ENCODE measurements at regions not wholly inside any gene's neighbourhood (a gene's known extent, or its start where the extent isn't known, plus 50 kb on each side); places are given as distances from the start of the nearest gene placed in this dataset.

- ATAC-seq (no peak), DNase-seq (no peak)
- H3K9me3 Mint-ChIP-seq (ENCODE audit: low read depth) = peaks cover 8% of the 10 kb centered on the region
- H3K27ac Mint-ChIP-seq = no peak overlapping the region
- H3K27me3 Mint-ChIP-seq = no peaks in the 10 kb centered on the region
- no peaks in the 10 kb centered on the region for H3K36me3 Mint-ChIP-seq
- H3K4me3 Mint-ChIP-seq = no peak overlapping the region
- no peaks in the 10 kb centered on the region for H3K4me1 Mint-ChIP-seq
- CTCF ChIA-PET = no interaction called here
These were observed 470.8 kb downstream of the FSCB start for GRCh38 chr14:44036248-44036647.

GRCh38 chr14:44035707-44036106, 471.4 kb downstream of the FSCB start:
- Mint-ChIP-seq H3K27me3 (no peaks in the 10 kb centered on the region), H3K4me3 (no peak overlapping the region), H3K4me1 (no peaks in the 10 kb centered on the region), H3K36me3 (no peaks in the 10 kb centered on the region), H3K9me3 (ENCODE audit: low read depth) (peaks cover 8% of the 10 kb centered on the region), H3K27ac (no peak overlapping the region)
- no peak for ATAC-seq
- CTCF ChIA-PET = no interaction called here
- DNase-seq = no peak

GRCh38 chr14:44030831-44031383, 476.2 kb downstream of the FSCB start:
- no peaks in the 10 kb centered on the region for H3K4me1 Mint-ChIP-seq
- no peaks in the 10 kb centered on the region for H3K36me3 Mint-ChIP-seq
- no peaks in the 10 kb centered on the region for H3K9me3 Mint-ChIP-seq (ENCODE audit: low read depth)
- no peak for ATAC-seq
- CTCF ChIA-PET = no interaction called here
- H3K27ac Mint-ChIP-seq = no peak overlapping the region
- no peak for DNase-seq
- no peaks in the 10 kb centered on the region for H3K27me3 Mint-ChIP-seq
- no peak overlapping the region for H3K4me3 Mint-ChIP-seq

- H3K4me1 Mint-ChIP-seq = no peaks in the 10 kb centered on the region
- H3K27ac Mint-ChIP-seq = no peak overlapping the region
- CTCF ChIA-PET = no interaction called here
- no peak for ATAC-seq
- no peaks in the 10 kb centered on the region for H3K9me3 Mint-ChIP-seq (ENCODE audit: low read depth)
- DNase-seq = no peak
- no peak overlapping the region for H3K4me3 Mint-ChIP-seq
- no peaks in the 10 kb centered on the region for H3K36me3 Mint-ChIP-seq
- H3K27me3 Mint-ChIP-seq = no peaks in the 10 kb centered on the region
These were observed 477.1 kb downstream of the FSCB start for GRCh38 chr14:44029933-44030332.

- CTCF ChIA-PET = no interaction called here
- no peak for DNase-seq
- Mint-ChIP-seq H3K4me1 (no peaks in the 10 kb centered on the region), H3K4me3 (no peak overlapping the region), H3K9me3 (ENCODE audit: low read depth) (no peaks in the 10 kb centered on the region), H3K36me3 (no peaks in the 10 kb centered on the region), H3K27ac (no peak overlapping the region), H3K27me3 (no peaks in the 10 kb centered on the region)
- ATAC-seq = no peak
These were observed 479.7 kb downstream of the FSCB start for GRCh38 chr14:44027397-44027796.

GRCh38 chr14:44010595-44010994, 496.5 kb downstream of the FSCB start:
- no peaks in the 10 kb centered on the region for H3K4me1 Mint-ChIP-seq
- ATAC-seq = no peak
- CTCF ChIA-PET = no interaction called here
- no peak overlapping the region for H3K27ac Mint-ChIP-seq
- no peak overlapping the region for H3K4me3 Mint-ChIP-seq
- peaks cover 2% of the 10 kb centered on the region for H3K36me3 Mint-ChIP-seq
- DNase-seq = no peak
- H3K27me3 Mint-ChIP-seq = no peaks in the 10 kb centered on the region
- H3K9me3 Mint-ChIP-seq (ENCODE audit: low read depth) = peaks cover 2% of the 10 kb centered on the region

- ATAC-seq (no peak), DNase-seq (no peak)
- Mint-ChIP-seq H3K4me3 (no peak overlapping the region), H3K36me3 (peaks cover 2% of the 10 kb centered on the region), H3K27ac (no peak overlapping the region), H3K27me3 (no peaks in the 10 kb centered on the region), H3K9me3 (ENCODE audit: low read depth) (peaks cover 2% of the 10 kb centered on the region), H3K4me1 (no peaks in the 10 kb centered on the region)
- CTCF ChIA-PET = no interaction called here
These were observed 497.0 kb downstream of the FSCB start for GRCh38 chr14:44010071-44010470.

GRCh38 chr14:44009642-44010041, 497.4 kb downstream of the FSCB start:
- H3K9me3 Mint-ChIP-seq (ENCODE audit: low read depth) = peaks cover 2% of the 10 kb centered on the region
- H3K27me3 Mint-ChIP-seq = no peaks in the 10 kb centered on the region
- ATAC-seq = no peak
- DNase-seq = no peak
- H3K36me3 Mint-ChIP-seq = peaks cover 2% of the 10 kb centered on the region
- H3K4me1 Mint-ChIP-seq = no peaks in the 10 kb centered on the region
- CTCF ChIA-PET = no interaction called here
- no peak overlapping the region for H3K27ac Mint-ChIP-seq
- no peak overlapping the region for H3K4me3 Mint-ChIP-seq

GRCh38 chr14:43988989-43989388, 518.1 kb downstream of the FSCB start:
- CTCF ChIA-PET = no interaction called here
- Mint-ChIP-seq H3K36me3 (no peaks in the 10 kb centered on the region), H3K4me1 (no peaks in the 10 kb centered on the region), H3K27ac (no peak overlapping the region), H3K4me3 (no peak overlapping the region), H3K27me3 (no peaks in the 10 kb centered on the region), H3K9me3 (ENCODE audit: low read depth) (peaks cover 6% of the 10 kb centered on the region)
- DNase-seq (no peak), ATAC-seq (no peak)

- peaks cover 6% of the 10 kb centered on the region for H3K9me3 Mint-ChIP-seq (ENCODE audit: low read depth)
- ATAC-seq (no peak), DNase-seq (no peak)
- H3K27ac Mint-ChIP-seq = no peak overlapping the region
- H3K4me3 Mint-ChIP-seq = no peak overlapping the region
- H3K36me3 Mint-ChIP-seq = no peaks in the 10 kb centered on the region
- no peaks in the 10 kb centered on the region for H3K27me3 Mint-ChIP-seq
- H3K4me1 Mint-ChIP-seq = no peaks in the 10 kb centered on the region
- CTCF ChIA-PET = no interaction called here
These were observed 523.4 kb downstream of the FSCB start for GRCh38 chr14:43983721-43984120.

GRCh38 chr14:43981135-43981768, 525.8 kb downstream of the FSCB start:
- Mint-ChIP-seq H3K36me3 (no peaks in the 10 kb centered on the region), H3K4me3 (no peak overlapping the region), H3K27ac (no peak overlapping the region), H3K9me3 (ENCODE audit: low read depth) (peaks cover 9% of the 10 kb centered on the region), H3K27me3 (no peaks in the 10 kb centered on the region), H3K4me1 (no peaks in the 10 kb centered on the region)
- DNase-seq (no peak), ATAC-seq (no peak)
- CTCF ChIA-PET = no interaction called here

GRCh38 chr14:43956741-43957140, 550.3 kb downstream of the FSCB start:
- DNase-seq (no peak), ATAC-seq (no peak)
- no peak overlapping the region for H3K4me3 Mint-ChIP-seq
- H3K9me3 Mint-ChIP-seq (ENCODE audit: low read depth) = peaks cover 11% of the 10 kb centered on the region
- no peaks in the 10 kb centered on the region for H3K27me3 Mint-ChIP-seq
- CTCF ChIA-PET = interaction anchor here (0.6 kb wide), 1 partner anchor 1311 kb away, joined by 3 read pairs; no protein-coding TSS in a partner anchor
- H3K27ac Mint-ChIP-seq = no peak overlapping the region
- H3K4me1 Mint-ChIP-seq = no peaks in the 10 kb centered on the region
- H3K36me3 Mint-ChIP-seq = no peaks in the 10 kb centered on the region

- no peaks in the 10 kb centered on the region for H3K36me3 Mint-ChIP-seq
These were observed 557.7 kb downstream of the FSCB start for GRCh38 chr14:43949400-43949799.

GRCh38 chr14:43939836-43940235, 567.2 kb downstream of the FSCB start:
- CTCF ChIA-PET = no interaction called here
- no peak for DNase-seq
- ATAC-seq = no peak
- Mint-ChIP-seq H3K4me3 (no peak overlapping the region), H3K9me3 (ENCODE audit: low read depth) (peaks cover 22% of the 10 kb centered on the region), H3K27me3 (no peaks in the 10 kb centered on the region), H3K4me1 (no peaks in the 10 kb centered on the region), H3K36me3 (no peaks in the 10 kb centered on the region), H3K27ac (no peak overlapping the region)

More at GRCh38 chr14:43949400-43949799, 557.7 kb downstream of the FSCB start:
- ATAC-seq (no peak), DNase-seq (no peak)
- Mint-ChIP-seq H3K4me3 (no peak overlapping the region), H3K27ac (no peak overlapping the region), H3K9me3 (ENCODE audit: low read depth) (peaks cover 6% of the 10 kb centered on the region), H3K27me3 (no peaks in the 10 kb centered on the region), H3K4me1 (no peaks in the 10 kb centered on the region)
- CTCF ChIA-PET = no interaction called here
